NCI-H2107 (cell line): ENCODE measurements at regions not wholly inside any gene's neighbourhood (a gene's known extent, or its start where the extent isn't known, plus 50 kb on each side); places are given as distances from the start of the nearest gene placed in this dataset.

ENCODE experiments used
- DNase-seq: peaks from one replicate; lab custom pipeline; 2025; lab: John Stamatoyannopoulos, UW

GRCh38 chr17:34776456-34777443 is 184.5 kb downstream of the CCT6B start:
- no peak for DNase-seq

DNA sequence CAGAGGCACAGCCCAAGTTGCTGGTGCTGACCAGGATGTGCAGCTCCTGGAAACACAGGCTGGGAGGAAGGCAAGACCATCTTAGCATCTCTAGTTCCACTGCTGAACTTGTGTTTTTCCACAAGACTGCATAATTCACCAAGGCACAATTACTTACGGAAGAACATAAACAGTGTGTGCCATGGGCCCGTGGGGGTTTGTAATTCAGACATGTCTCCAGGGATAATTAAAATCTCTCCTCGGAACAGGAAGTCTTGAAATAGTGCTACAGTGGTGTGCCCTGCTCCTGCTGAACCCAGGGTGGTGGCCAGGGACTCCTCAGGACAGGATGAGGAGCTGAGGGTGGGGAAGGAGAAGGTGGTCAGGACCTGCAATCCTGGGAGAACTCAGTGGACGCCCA is 188.2 kb downstream of the CCT6B start:
- no peak for DNase-seq

DNA sequence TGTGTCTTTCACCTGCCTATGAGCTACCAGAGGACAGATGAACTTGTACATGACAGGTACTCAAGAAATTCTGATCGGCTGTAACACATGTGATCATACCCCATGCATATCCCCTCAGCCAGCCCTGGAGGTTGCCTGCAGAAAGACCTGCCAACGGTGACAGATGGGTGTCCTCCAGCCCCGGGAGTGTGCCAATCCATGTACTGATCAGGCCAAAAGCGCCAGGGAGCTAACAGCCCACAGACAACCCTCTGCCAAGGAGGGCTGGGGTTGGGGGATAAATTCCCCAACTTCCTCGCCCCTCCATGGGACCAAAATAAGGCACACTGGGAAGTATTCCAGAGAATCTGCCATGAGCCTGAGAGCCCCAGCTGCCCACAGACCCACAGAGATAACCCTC is 189.4 kb downstream of the CCT6B start:
- no peak for DNase-seq

DNA sequence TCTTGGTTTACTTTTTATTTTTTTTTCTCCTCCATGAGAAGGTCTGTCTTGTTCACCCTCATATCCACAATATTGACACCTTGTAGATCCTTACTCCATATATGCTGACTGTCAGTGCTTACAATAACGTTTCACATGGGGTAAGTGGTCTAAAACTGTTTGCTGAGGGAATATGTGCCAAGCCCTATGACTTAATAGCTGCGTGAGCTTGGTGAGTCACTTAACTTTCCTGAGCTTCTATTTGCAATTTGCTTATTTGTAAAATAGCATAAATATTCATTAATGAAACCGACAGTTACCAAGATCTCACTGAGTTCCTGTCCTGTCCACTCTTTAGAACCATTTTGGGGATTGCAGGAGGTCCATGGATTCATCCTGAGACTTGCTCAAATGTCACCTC is 190.7 kb downstream of the CCT6B start:
- no peak for DNase-seq

DNA sequence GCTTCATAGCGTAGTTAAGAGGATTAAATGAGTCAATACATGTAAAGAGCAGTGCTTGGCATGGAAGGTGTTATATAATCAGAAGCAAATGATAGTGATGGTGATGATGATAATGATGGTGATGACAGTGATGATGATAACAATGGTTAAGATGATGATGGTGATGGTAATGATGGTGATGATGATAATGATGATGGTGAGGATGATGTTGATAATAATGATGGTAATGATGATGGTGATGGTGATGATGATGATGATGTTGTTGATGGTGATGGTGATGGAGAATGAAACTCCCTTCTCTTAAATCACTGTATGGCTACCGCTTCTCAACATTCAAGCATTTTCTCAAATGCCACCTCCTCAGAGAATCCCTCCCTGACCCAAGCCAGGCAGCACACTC is 190.5 kb downstream of the TMEM132E start:
- no peak for DNase-seq

DNA sequence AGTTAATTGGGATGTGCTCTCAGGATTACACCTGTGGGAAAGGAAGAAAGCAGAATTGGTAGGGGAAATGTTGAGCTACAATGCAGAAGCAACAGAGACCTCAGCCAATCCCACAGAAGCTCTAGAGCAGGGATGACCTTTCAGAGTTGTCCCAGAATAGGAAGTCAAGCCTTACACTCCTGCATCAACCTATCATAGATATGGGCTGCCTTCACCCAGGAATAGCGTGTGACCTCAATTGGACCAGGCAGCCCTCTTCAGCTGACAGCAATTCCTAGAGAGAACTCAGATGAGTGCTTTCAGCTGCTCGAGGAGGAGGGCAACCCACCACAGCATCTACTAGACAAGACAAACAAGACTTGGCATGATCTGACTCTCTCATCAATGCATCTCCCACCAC is 189.7 kb downstream of the TMEM132E start:
- DNase-seq = no peak

DNA sequence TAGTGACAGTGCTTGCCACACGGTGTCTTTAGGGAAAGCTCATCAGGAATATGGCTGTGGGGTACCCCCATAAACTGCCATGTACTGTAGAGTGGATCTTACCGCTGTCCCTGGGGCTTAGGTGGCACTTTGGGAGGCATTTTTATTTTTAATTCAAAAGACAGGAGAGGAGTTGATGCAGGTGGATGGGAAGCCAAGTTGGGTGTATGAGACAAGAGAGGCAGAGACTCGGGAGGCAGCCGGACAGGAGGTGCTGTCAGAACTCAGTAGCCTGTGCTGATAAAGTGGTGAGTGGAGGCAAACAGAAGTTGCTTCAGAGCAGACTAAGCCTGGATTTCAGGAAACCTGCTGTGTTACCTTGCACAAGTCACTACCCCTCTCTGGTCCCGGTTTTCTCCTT is 185.9 kb downstream of the TMEM132E start:
- no peak for DNase-seq

DNA sequence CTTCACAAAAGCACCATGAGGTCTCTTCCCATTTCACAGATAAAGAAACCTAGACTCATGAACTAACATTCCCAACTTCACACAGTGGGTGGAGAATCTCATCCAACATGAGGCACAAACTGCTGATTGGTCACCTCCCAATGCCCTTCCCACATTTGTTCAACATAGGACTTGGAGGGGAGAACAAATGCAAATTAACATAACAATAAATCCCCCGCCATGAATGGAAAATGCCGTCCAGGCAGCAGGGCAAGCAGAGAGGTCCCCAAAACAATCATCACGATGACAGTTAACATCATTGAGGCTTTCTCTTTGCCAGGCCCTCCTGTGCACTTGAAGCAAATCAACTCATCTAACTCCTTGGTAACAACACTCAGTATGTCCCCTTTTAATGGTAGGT is 185.3 kb downstream of the TMEM132E start:
- DNase-seq = no peak

- DNase-seq = no peak
Measured at GRCh38 chr17:34763728-34764665, 184.6 kb downstream of the TMEM132E start.

- no peak for DNase-seq
Measured at GRCh38 chr17:34762078-34762477, 182.7 kb downstream of the TMEM132E start.

GRCh38 chr17:34761646-34762045 is 182.3 kb downstream of the TMEM132E start:
- DNase-seq = no peak

GRCh38 chr17:34760931-34761495 is 181.6 kb downstream of the TMEM132E start:
- DNase-seq = no peak

- DNase-seq = no peak
Measured at GRCh38 chr17:34758718-34759117, 179.3 kb downstream of the TMEM132E start.

- DNase-seq = no peak
Measured at GRCh38 chr17:34758316-34758715, 178.9 kb downstream of the TMEM132E start.

DNA sequence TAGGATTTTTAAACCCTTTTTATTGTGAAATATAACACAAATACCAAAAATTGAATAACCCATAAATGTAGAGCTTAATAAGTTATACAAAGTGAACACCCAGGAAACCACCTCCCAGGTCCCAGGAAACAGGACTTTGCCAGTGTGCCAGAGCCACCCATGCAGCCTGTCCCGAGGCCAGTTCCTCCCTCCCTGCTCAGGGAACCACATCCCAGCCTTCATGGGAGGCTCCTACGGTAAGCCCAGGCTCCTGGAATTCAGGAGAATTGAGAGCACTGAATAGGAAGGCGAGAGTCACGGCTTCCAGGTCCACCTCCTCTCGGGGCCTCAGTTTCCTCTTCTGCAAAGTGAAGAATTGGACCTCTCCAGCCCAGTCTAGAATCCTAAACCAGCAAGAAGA is 178.2 kb downstream of the TMEM132E start:
- DNase-seq = no peak

GRCh38 chr17:34757106-34757505 is 177.7 kb downstream of the TMEM132E start:
- no peak for DNase-seq

- no peak for DNase-seq
Measured at GRCh38 chr17:34756637-34757021, 177.2 kb downstream of the TMEM132E start.

- no peak for DNase-seq
Measured at GRCh38 chr17:34755981-34756636, 176.7 kb downstream of the TMEM132E start.

- no peak for DNase-seq
Measured at GRCh38 chr17:34755371-34755770, 176.0 kb downstream of the TMEM132E start.

DNA sequence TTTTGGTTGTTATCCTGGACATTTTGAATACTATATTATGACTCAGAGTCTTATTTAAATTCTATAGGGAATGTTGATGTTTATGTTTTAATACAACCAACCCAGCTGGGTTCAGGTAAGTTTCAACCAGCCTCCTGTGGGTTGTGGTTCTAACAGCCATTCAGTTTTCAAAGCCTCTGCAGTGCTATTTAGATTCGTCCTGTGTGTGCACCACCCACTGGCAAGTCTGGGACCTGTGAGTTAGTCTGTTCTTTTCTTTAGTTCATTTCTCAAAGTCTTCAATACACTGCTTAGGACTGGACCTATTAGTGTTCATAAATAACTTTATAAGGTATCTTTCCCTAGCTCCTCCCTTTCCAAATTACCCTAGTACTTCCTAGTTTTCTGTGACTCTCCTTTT is 170.6 kb downstream of the TMEM132E start:
- DNase-seq = no peak

GRCh38 chr17:34741967-34742366 is 162.6 kb downstream of the TMEM132E start:
- no peak for DNase-seq
